ENCODE measurements at regions not wholly inside any gene's neighbourhood (a gene's known extent, or its start where the extent isn't known, plus 50 kb on each side); places are given as distances from the start of the nearest gene placed in this dataset.

- Histone ChIP-seq H3K36me3 (no peaks in the 10 kb centered on the region), H3K4me3 (no peak overlapping the region), H3K27me3 (no peaks in the 10 kb centered on the region), H3K9me3 (no peaks in the 10 kb centered on the region), H3K4me1 (no peaks in the 10 kb centered on the region), H3K27ac (no peak overlapping the region)
- intact Hi-C loops (cut with DNase I; ENCODE audit: low total_unique reads) (no loop called here), in situ Hi-C loops (cut with MboI; ENCODE audit: low sequenced_read_pairs in 4 of 4) (no loop called here)
- ATAC-seq (no peak), DNase-seq (no peak)
- no peak for TF ChIP-seq POLR2A (IDR thresholded peaks at IDR 0.05)
- TF ChIP-seq, protein P1, sequence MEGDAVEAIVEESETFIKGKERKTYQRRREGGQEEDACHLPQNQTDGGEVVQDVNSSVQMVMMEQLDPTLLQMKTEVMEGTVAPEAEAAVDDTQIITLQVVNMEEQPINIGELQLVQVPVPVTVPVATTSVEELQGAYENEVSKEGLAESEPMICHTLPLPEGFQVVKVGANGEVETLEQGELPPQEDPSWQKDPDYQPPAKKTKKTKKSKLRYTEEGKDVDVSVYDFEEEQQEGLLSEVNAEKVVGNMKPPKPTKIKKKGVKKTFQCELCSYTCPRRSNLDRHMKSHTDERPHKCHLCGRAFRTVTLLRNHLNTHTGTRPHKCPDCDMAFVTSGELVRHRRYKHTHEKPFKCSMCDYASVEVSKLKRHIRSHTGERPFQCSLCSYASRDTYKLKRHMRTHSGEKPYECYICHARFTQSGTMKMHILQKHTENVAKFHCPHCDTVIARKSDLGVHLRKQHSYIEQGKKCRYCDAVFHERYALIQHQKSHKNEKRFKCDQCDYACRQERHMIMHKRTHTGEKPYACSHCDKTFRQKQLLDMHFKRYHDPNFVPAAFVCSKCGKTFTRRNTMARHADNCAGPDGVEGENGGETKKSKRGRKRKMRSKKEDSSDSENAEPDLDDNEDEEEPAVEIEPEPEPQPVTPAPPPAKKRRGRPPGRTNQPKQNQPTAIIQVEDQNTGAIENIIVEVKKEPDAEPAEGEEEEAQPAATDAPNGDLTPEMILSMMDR (IDR thresholded peaks at IDR 0.05 in 4 of 5, conservative IDR thresholded peaks at IDR 0.05 in 1 of 5): no peak
These were observed 224.9 kb upstream of the MAD2L1 start for GRCh38 chr4:120291541-120291940.

- ATAC-seq (no peak), DNase-seq (no peak)
- Histone ChIP-seq H3K9me3 (no peaks in the 10 kb centered on the region), H3K4me3 (no peak overlapping the region), H3K27me3 (no peaks in the 10 kb centered on the region), H3K36me3 (no peaks in the 10 kb centered on the region), H3K27ac (no peak overlapping the region), H3K4me1 (no peaks in the 10 kb centered on the region)
- in situ Hi-C loops (cut with MboI; ENCODE audit: low sequenced_read_pairs in 4 of 4) (no loop called here), intact Hi-C loops (cut with DNase I; ENCODE audit: low total_unique reads) (no loop called here)
- no peak for TF ChIP-seq POLR2A (IDR thresholded peaks at IDR 0.05)
- TF ChIP-seq, protein P1 (IDR thresholded peaks at IDR 0.05 in 4 of 5, conservative IDR thresholded peaks at IDR 0.05 in 1 of 5): no peak
These were observed 223.9 kb upstream of the MAD2L1 start for GRCh38 chr4:120290553-120290952.

DNA sequence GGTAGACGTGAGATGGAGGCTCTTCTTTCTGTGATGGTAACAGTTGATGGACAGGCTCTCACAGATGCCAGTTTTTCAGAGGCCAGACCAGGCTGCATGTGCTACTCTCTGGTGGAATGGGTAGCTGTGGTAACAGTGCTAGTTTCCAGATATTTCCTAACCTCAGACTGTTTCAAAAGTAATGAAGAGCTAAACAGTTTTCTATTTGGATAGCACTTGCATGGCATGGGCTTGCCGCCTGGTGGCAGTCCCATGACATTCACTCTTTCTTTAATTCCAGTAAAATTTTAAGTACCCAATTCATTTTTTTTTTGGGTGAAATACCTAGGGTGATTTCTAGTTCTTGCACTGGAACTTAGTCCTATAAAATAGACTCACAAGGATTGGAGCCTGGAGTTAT lies 220.2 kb upstream of the MAD2L1 start:
- in situ Hi-C loops (cut with MboI; ENCODE audit: low sequenced_read_pairs in 4 of 4): no loop called here
- DNase-seq: no peak
- no peak for ATAC-seq
- TF ChIP-seq POLR2A (IDR thresholded peaks at IDR 0.05): no peak
- TF ChIP-seq, protein P1 (IDR thresholded peaks at IDR 0.05 in 4 of 5, conservative IDR thresholded peaks at IDR 0.05 in 1 of 5): no peak
- intact Hi-C loops (cut with DNase I; ENCODE audit: low total_unique reads): no loop called here
- H3K27me3 ChIP-seq: no peaks in the 10 kb centered on the region
- no peak overlapping the region for H3K27ac ChIP-seq
- H3K4me3 ChIP-seq: no peak overlapping the region
- no peaks in the 10 kb centered on the region for H3K36me3 ChIP-seq
- no peaks in the 10 kb centered on the region for H3K9me3 ChIP-seq
- H3K4me1 ChIP-seq: no peaks in the 10 kb centered on the region

- Histone ChIP-seq H3K4me1 (no peaks in the 10 kb centered on the region), H3K4me3 (no peak overlapping the region), H3K9me3 (no peaks in the 10 kb centered on the region), H3K27ac (no peak overlapping the region), H3K27me3 (no peaks in the 10 kb centered on the region), H3K36me3 (no peaks in the 10 kb centered on the region)
- no peak for TF ChIP-seq POLR2A (IDR thresholded peaks at IDR 0.05)
- in situ Hi-C loops (cut with MboI; ENCODE audit: low sequenced_read_pairs in 4 of 4) (no loop called here), intact Hi-C loops (cut with DNase I; ENCODE audit: low total_unique reads) (no loop called here)
- no peak for ATAC-seq
- no peak for DNase-seq
These were observed 214.9 kb upstream of the MAD2L1 start for GRCh38 chr4:120281581-120281980.

DNA sequence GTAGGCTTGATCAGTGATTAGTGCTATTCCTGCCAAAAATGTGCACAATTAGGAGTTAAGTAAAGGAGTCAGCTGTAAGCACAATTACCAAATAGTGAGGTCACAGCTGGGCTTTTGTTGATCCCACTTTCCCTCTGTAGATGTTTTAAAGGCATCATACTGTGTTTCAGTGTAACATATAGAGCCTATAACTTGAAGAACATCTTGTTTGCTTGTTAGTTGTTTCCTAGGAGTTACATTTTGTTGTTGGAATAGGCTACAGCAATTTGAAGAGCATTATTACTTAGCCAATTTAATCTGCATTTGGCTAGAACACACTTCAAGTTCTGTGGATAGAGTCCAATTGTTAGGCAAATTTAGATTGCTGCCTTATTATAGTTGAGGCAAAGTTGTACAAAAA lies 210.7 kb upstream of the MAD2L1 start:
- no peaks in the 10 kb centered on the region for H3K4me1 ChIP-seq
- no peaks in the 10 kb centered on the region for H3K9me3 ChIP-seq
- TF ChIP-seq, protein P1 (IDR thresholded peaks at IDR 0.05 in 4 of 5, conservative IDR thresholded peaks at IDR 0.05 in 1 of 5): no peak
- no peak for TF ChIP-seq POLR2A (IDR thresholded peaks at IDR 0.05)
- H3K27me3 ChIP-seq: no peaks in the 10 kb centered on the region
- H3K27ac ChIP-seq: no peak overlapping the region
- no peak for DNase-seq
- in situ Hi-C loops (cut with MboI; ENCODE audit: low sequenced_read_pairs in 4 of 4) (no loop called here), intact Hi-C loops (cut with DNase I; ENCODE audit: low total_unique reads) (no loop called here)
- H3K4me3 ChIP-seq: no peak overlapping the region
- no peak for ATAC-seq
- no peaks in the 10 kb centered on the region for H3K36me3 ChIP-seq
